ENCODE measurements at regions not wholly inside any gene's neighbourhood (a gene's known extent, or its start where the extent isn't known, plus 50 kb on each side); places are given as distances from the start of the nearest gene placed in this dataset.

DNA sequence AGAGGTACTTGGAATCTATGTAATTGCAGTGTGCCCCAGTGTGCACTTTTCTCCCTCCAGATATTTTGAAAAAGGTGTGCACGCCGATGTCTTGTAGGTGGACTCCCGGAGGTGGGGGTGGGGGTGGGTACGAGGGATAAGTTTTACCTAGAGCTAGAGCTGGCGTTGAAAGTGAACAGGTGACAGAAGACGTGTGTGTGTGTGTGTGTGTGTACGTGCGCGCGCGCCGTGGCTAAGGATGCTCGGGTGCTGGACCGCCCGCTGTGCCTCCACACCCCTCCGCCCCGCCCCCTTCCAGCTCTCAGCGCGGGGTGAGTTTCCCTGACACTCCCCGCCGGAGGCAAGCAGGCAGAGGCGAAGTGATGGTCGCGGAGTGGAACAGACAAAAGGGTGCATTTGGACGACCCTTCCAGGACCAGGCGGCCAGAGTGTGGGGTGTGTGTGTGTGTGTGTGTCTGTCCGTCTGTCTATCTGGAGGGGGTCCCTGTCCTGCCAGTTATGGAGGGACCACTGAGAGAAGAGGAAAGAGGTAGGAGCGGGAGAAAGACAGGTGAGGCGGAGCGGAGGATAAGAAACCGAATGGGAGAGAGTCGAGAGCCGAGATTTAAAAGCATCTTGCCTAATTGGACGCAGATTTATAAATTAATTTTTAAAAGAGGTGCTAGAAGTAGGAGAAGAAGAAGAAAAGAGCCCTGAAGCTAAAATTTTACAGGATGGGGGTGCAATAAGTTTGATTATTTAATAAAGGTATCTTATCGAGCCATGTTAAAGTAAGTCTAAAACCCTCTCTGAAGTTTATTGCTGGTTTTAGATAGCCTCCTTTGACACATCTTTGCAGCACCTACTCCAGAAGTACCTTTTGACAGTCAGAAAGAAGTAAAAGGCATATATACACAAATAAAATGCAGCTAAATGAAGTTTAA, 335.8 kb upstream of the THRB start:
- DNase-seq (ENCODE audit: insufficient read length, low spot score): no peak
- FAIRE-seq: no peak

GRCh38 chr3:24831221-24831620, 336.6 kb upstream of the THRB start:
- FAIRE-seq: no peak
- DNase-seq (ENCODE audit: insufficient read length, low spot score): no peak

- no peak for FAIRE-seq
- no peak for DNase-seq (ENCODE audit: insufficient read length, low spot score)
Observed at GRCh38 chr3:24832891-24833290, 338.2 kb upstream of the THRB start.

- DNase-seq (ENCODE audit: insufficient read length, low spot score) (no peak), FAIRE-seq (no peak)
Observed at GRCh38 chr3:24834442-24834841, 339.8 kb upstream of the THRB start.

DNA sequence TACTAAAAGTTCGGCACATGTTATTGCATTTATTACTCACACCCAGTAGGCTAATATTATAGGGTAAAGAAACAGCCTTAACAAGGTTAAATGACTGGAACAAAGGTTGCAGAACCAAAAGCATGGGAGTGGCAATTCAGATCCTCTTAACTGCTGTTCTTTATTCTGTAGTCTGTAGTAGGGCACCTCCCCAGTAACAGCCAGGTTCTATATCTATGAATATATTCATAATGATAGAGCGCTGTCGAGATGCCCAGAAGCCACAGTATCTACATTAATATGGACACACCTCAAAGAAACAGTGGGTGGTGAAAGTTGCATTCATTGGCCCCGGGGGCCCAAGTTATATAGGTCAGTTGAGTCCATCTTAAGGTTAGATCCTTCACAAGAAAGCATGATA, 340.9 kb upstream of the THRB start:
- FAIRE-seq: no peak
- no peak for DNase-seq (ENCODE audit: insufficient read length, low spot score)

DNA sequence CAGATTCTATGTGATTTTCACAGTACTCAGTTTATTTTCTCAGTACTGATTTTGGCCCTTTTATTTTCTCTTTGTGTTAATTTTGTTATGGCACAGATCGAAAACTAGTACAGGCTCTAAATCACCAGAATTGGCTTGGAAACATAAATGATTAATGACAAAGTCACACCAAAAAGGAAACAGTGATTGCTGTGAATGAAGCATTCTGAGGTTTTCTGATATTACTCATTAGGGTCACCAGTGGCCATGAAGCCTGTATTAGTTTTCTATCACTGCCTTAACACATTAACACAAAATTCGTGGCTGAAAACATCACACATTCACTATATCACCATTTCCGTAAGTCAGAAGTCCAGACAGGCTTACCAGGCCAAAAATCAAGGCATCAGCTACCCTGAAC, 343.0 kb upstream of the THRB start:
- FAIRE-seq (no peak), DNase-seq (ENCODE audit: insufficient read length, low spot score) (no peak)

- no peak for FAIRE-seq
- no peak for DNase-seq (ENCODE audit: insufficient read length, low spot score)
Observed at GRCh38 chr3:24838533-24838932, 343.9 kb upstream of the THRB start.

GRCh38 chr3:24843955-24844354, 349.3 kb upstream of the THRB start:
- FAIRE-seq: no peak
- DNase-seq (ENCODE audit: insufficient read length, low spot score): no peak

GRCh38 chr3:24845524-24846155, 351.0 kb upstream of the THRB start:
- DNase-seq (ENCODE audit: insufficient read length, low spot score) (no peak), FAIRE-seq (no peak)

DNA sequence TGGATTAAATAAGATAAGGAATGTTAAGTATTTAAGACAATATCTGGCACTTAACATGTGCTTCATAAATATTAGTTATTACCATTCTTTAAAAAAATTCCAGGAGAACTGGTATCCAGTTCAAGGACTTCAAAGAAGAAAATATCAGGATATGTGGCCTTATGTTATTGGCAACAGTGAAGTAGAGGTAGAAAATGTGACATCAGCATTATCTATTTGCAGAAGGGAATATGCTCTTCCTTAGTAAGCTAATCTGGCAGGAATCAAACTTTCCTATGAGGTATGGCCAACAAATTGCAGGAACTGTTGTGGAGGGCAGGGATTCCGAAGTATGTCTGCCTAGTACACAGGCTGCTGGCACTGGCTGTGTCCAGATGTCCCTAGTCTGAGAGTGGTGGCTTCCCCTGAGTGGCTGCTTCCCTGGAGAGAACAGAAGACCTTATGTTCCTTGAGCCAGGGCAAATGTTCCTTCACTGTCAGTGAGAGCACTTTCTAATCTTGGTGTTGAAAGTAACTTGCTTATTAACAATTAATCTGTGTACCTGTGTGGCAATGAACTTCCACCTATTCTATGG, 351.7 kb upstream of the THRB start:
- FAIRE-seq (no peak), DNase-seq (ENCODE audit: insufficient read length, low spot score) (no peak)

DNA sequence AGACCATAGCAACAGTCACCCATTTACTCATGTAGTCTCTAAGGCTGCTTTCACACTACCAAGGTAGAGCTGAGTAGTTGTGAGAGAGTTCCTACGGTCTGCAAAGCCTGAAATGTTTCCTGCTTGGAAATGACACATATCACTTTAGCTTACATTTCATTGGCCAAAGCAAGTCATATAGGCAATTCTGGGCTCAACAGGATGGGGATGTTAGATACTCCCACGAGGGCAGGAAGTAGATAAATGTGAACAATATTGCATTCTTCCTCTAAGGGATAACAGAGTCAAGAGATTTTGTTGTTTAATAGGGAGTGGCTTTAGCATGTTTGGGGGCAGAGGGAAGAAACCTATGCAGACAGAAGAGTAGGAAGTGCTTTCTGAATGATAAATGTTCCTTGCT, 355.6 kb upstream of the THRB start:
- no peak for DNase-seq (ENCODE audit: insufficient read length, low spot score)
- no peak for FAIRE-seq

GRCh38 chr3:24853685-24854490, 359.2 kb upstream of the THRB start:
- FAIRE-seq (no peak), DNase-seq (ENCODE audit: insufficient read length, low spot score) (no peak)

- DNase-seq (ENCODE audit: insufficient read length, low spot score): no peak
- FAIRE-seq: no peak
Observed at GRCh38 chr3:24854748-24855147, 360.1 kb upstream of the THRB start.

GRCh38 chr3:24857945-24858344, 363.3 kb upstream of the THRB start:
- FAIRE-seq (no peak), DNase-seq (ENCODE audit: insufficient read length, low spot score) (no peak)

DNA sequence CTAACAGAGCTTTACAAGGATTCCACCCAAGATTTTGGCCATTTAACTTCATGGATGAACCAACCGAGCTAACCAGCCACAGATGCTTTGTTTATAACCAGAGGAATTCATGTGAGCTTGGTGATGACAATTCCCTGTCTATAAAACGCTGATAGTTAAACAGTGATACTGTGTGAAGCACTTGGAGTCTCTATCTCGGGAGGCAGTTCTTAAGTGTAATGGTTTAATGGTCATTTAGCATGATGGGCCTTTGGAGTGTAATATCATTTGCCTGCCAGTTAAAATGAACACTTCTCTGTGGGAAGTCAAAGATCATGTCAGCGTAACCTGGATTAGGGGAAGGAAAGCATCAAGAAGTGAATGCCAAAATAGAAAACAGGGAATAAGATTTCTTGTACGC, 368.6 kb upstream of the THRB start:
- no peak for FAIRE-seq
- no peak for DNase-seq (ENCODE audit: insufficient read length, low spot score)

- DNase-seq (ENCODE audit: insufficient read length, low spot score) (no peak), FAIRE-seq (no peak)
Observed at GRCh38 chr3:24867783-24868182, 373.1 kb upstream of the THRB start.

DNA sequence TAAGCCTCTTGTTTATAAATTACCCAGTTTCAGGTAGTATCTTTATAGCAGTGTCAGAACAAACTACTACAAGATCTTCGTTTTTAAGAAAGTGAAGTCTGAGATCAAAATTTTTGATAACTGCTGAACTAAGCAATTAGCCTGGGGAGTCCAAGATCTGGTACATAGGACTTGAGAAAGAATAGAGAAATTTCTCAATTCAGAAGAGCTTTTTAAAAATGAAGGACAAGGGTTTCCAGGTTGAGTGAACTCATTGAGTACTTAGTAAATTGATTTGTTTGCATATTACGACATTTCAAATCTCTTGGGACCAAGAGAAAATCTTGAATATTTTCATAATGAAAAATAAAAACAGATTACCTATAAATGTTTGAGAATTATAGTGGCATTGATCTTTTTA, 386.6 kb upstream of the THRB start:
- DNase-seq (ENCODE audit: insufficient read length, low spot score): no peak
- no peak for FAIRE-seq

- FAIRE-seq (no peak), DNase-seq (ENCODE audit: insufficient read length, low spot score) (no peak)
Observed at GRCh38 chr3:24886501-24886900, 391.9 kb upstream of the THRB start.

DNA sequence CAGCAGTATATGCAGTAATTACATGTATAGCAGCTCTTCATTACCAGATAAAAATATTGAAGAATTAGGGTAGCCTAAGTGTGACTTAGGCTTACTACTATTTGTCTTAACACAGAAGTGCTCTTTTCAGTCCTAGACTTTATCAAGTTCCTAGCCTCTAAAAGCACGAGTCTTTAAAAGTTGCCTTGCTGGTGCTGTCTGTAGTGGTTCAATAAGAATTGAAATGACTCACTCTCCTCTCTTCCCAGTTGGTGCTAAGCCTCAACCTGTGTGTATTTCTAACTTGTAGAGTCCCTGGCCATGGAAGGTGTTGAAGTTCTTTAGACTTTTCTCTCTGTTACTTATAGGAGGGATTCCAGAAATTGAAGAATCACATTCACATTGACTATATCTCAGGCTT, 395.4 kb upstream of the THRB start:
- DNase-seq (ENCODE audit: insufficient read length, low spot score) (no peak), FAIRE-seq (no peak)

GRCh38 chr3:24899373-24899772, 404.7 kb upstream of the THRB start:
- FAIRE-seq (no peak), DNase-seq (ENCODE audit: insufficient read length, low spot score) (no peak)
